ENCODE measurements at regions not wholly inside any gene's neighbourhood (a gene's known extent, or its start where the extent isn't known, plus 50 kb on each side); places are given as distances from the start of the nearest gene placed in this dataset.

- TF ChIP-seq CTCF (IDR thresholded peaks at IDR 0.05; ENCODE audit: low read length) (no peak), EZH2 (optimal IDR thresholded peaks at IDR 0.05; ENCODE audit: low read depth, low read length) (no peak)
These were observed 688.7 kb downstream of the MECOM start for GRCh38 chr3:168974617-168975403.

Measured in MM.1S (cell line).